ENCODE measurements at regions not wholly inside any gene's neighbourhood (a gene's known extent, or its start where the extent isn't known, plus 50 kb on each side); places are given as distances from the start of the nearest gene placed in this dataset.
A peak's percentile ranks its signal among the peaks of the same experiment; 100 is the strongest.

GRCh38 chr1:194225821-194226220, 1039.4 kb upstream of the B3GALT2 start (continued):
- TF ChIP-seq RCOR1 (conservative IDR thresholded peaks at IDR 0.05; ENCODE audit: low read depth, low read length) (no peak), ZNF217 (IDR thresholded peaks at IDR 0.05) (0 out of 2 replicates have a peak, but pooled peaks have one; percentile 27), MEF2B (IDR thresholded peaks at IDR 0.05; ENCODE audit: partially characterized antibody, poor library complexity, severe bottlenecking) (peak; percentile 38), IKZF2 (IDR thresholded peaks at IDR 0.05) (no peak), SREBF1 (IDR thresholded peaks at IDR 0.05; ENCODE audit: low read length) (no peak), ZNF592 (IDR thresholded peaks at IDR 0.05) (no peak), GATAD2B (conservative IDR thresholded peaks at IDR 0.05; ENCODE audit: low read depth) (no peak), USF2 (IDR thresholded peaks at IDR 0.05; ENCODE audit: borderline replicate concordance, low read depth, low read length) (no peak), HDGF (IDR thresholded peaks at IDR 0.05) (no peak), MXI1 (IDR thresholded peaks at IDR 0.05; ENCODE audit: low read depth, low read length) (no peak), CHD4 (IDR thresholded peaks at IDR 0.05) (no peak), DPF2 (IDR thresholded peaks at IDR 0.05) (no peak)
- TF ChIP-seq, protein P1, sequence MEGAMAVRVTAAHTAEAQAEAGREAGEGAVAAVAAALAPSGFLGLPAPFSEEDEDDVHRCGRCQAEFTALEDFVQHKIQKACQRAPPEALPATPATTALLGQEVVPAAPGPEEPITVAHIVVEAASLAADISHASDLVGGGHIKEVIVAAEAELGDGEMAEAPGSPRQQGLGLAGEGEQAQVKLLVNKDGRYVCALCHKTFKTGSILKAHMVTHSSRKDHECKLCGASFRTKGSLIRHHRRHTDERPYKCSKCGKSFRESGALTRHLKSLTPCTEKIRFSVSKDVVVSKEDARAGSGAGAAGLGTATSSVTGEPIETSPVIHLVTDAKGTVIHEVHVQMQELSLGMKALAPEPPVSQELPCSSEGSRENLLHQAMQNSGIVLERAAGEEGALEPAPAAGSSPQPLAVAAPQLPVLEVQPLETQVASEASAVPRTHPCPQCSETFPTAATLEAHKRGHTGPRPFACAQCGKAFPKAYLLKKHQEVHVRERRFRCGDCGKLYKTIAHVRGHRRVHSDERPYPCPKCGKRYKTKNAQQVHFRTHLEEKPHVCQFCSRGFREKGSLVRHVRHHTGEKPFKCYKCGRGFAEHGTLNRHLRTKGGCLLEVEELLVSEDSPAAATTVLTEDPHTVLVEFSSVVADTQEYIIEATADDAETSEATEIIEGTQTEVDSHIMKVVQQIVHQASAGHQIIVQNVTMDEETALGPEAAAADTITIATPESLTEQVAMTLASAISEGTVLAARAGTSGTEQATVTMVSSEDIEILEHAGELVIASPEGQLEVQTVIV (IDR thresholded peaks at IDR 0.05; ENCODE audit: borderline replicate concordance, partially characterized antibody): no peak
- TF ChIP-seq, protein P2, sequence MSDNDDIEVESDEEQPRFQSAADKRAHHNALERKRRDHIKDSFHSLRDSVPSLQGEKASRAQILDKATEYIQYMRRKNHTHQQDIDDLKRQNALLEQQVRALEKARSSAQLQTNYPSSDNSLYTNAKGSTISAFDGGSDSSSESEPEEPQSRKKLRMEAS (IDR thresholded peaks at IDR 0.05; ENCODE audit: low read depth, low read length): no peak
- TF ChIP-seq, protein P3, sequence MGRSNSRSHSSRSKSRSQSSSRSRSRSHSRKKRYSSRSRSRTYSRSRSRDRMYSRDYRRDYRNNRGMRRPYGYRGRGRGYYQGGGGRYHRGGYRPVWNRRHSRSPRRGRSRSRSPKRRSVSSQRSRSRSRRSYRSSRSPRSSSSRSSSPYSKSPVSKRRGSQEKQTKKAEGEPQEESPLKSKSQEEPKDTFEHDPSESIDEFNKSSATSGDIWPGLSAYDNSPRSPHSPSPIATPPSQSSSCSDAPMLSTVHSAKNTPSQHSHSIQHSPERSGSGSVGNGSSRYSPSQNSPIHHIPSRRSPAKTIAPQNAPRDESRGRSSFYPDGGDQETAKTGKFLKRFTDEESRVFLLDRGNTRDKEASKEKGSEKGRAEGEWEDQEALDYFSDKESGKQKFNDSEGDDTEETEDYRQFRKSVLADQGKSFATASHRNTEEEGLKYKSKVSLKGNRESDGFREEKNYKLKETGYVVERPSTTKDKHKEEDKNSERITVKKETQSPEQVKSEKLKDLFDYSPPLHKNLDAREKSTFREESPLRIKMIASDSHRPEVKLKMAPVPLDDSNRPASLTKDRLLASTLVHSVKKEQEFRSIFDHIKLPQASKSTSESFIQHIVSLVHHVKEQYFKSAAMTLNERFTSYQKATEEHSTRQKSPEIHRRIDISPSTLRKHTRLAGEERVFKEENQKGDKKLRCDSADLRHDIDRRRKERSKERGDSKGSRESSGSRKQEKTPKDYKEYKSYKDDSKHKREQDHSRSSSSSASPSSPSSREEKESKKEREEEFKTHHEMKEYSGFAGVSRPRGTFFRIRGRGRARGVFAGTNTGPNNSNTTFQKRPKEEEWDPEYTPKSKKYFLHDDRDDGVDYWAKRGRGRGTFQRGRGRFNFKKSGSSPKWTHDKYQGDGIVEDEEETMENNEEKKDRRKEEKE (IDR thresholded peaks at IDR 0.05): no peak
- TF ChIP-seq, protein P4, sequence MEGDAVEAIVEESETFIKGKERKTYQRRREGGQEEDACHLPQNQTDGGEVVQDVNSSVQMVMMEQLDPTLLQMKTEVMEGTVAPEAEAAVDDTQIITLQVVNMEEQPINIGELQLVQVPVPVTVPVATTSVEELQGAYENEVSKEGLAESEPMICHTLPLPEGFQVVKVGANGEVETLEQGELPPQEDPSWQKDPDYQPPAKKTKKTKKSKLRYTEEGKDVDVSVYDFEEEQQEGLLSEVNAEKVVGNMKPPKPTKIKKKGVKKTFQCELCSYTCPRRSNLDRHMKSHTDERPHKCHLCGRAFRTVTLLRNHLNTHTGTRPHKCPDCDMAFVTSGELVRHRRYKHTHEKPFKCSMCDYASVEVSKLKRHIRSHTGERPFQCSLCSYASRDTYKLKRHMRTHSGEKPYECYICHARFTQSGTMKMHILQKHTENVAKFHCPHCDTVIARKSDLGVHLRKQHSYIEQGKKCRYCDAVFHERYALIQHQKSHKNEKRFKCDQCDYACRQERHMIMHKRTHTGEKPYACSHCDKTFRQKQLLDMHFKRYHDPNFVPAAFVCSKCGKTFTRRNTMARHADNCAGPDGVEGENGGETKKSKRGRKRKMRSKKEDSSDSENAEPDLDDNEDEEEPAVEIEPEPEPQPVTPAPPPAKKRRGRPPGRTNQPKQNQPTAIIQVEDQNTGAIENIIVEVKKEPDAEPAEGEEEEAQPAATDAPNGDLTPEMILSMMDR (IDR thresholded peaks at IDR 0.05 in 2 of 3, conservative IDR thresholded peaks at IDR 0.05 in 1 of 3; ENCODE audit: control insufficient read depth in 2 of 3, extremely low read depth in 1 of 3, insufficient read depth in 1 of 3, low read depth in 3 of 3, low read length in 3 of 3): no peak
